ENCODE measurements at regions not wholly inside any gene's neighbourhood (a gene's known extent, or its start where the extent isn't known, plus 50 kb on each side); places are given as distances from the start of the nearest gene placed in this dataset.

DNA sequence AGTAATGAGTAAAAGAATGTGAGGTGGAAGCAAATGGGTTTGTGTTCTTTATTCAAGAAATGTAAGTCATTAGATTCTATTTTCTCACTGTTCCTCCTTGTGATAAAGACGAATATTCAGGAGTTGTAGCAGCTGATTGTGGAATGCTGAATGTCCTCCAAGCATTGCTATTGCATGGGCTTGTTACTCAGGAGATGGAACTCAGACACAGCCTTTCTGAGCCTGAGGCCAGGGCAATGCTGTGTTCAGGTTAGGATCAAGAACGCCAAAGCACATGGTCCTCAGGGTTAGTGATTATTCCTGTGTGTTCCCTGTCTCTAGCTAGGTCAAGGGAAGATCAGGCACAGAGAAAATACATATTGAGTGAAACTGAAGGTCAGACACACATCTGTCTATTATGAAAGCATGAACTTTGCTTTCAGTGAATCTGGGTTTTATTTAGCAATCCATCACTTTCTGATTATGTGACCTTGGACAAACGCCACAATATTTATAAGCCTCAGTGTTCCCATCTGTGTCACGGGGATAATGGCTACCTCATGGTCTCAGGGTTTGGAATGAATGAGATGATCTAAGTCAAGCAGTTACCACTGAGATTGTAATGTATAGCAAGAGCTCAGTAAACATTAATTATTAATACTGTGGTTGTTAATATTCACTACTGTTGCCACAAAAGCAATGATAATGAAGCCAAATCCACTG lies 426.8 kb upstream of the DYNLRB2 start:
- Histone ChIP-seq H3K9me3 (ENCODE audit: low read depth) (no peaks in the 10 kb centered on the region), H3K4me1 (ENCODE audit: low read depth) (no peaks in the 10 kb centered on the region), H3K27ac (no peak overlapping the region), H3K27me3 (peaks cover 16% of the 10 kb centered on the region), H3K4me3 (no peak overlapping the region), H3K36me3 (no peaks in the 10 kb centered on the region)
- TF ChIP-seq, protein P1, sequence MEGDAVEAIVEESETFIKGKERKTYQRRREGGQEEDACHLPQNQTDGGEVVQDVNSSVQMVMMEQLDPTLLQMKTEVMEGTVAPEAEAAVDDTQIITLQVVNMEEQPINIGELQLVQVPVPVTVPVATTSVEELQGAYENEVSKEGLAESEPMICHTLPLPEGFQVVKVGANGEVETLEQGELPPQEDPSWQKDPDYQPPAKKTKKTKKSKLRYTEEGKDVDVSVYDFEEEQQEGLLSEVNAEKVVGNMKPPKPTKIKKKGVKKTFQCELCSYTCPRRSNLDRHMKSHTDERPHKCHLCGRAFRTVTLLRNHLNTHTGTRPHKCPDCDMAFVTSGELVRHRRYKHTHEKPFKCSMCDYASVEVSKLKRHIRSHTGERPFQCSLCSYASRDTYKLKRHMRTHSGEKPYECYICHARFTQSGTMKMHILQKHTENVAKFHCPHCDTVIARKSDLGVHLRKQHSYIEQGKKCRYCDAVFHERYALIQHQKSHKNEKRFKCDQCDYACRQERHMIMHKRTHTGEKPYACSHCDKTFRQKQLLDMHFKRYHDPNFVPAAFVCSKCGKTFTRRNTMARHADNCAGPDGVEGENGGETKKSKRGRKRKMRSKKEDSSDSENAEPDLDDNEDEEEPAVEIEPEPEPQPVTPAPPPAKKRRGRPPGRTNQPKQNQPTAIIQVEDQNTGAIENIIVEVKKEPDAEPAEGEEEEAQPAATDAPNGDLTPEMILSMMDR (IDR thresholded peaks at IDR 0.05; ENCODE audit: low read depth, low read length), result no peak
- DNase-seq (ENCODE audit: low read depth in 1 of 2, low spot score in 1 of 2), result no peak

DNA sequence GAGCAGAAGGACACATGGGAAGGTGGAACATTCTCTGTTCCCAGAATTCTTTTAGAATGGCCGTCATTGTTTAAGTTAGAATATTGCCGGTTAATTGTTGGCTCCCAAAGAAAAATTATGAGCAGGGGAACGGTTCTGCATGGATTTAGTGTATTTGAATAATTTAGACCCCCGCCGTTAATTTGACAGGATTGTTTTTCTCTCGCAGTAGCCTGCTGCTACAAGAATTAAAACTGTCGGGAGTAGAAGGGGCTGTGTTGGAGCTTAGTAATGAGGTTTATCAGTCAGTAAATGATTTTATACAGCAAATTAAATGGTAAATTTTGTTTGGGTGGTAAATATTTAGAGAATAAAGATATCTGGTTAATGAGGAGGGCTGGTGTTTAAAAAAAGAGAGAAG lies 431.2 kb upstream of the DYNLRB2 start:
- Histone ChIP-seq H3K4me3 (no peak overlapping the region), H3K4me1 (ENCODE audit: low read depth) (no peaks in the 10 kb centered on the region), H3K27ac (no peak overlapping the region), H3K27me3 (peaks cover 17% of the 10 kb centered on the region), H3K36me3 (no peaks in the 10 kb centered on the region), H3K9me3 (ENCODE audit: low read depth) (no peaks in the 10 kb centered on the region)
- TF ChIP-seq, protein P1 (IDR thresholded peaks at IDR 0.05; ENCODE audit: low read depth, low read length), result no peak
- DNase-seq (ENCODE audit: low read depth in 1 of 2, low spot score in 1 of 2), result no peak

DNA sequence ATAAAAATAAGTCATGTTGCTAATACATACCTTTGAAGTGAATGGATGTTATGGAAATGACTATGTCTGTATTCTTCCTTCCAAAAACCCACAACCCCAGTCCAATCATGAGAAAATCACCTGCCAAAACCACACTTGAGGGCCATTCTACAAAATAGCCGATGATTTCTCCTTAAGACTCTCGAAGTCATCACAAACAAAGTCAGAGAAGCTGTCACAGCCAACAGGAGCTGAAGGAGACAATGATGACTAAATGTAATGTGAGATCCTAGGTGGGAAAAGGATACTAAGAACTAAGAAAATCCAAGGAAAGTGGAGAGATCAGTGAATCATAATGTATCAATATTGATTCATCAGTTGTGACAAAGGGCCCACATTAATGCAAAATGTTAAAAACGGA lies 432.9 kb upstream of the DYNLRB2 start:
- no peak for DNase-seq (ENCODE audit: low read depth in 1 of 2, low spot score in 1 of 2)
- H3K4me1 ChIP-seq (ENCODE audit: low read depth), result no peaks in the 10 kb centered on the region
- no peak overlapping the region for H3K27ac ChIP-seq
- no peak overlapping the region for H3K4me3 ChIP-seq
- peaks cover 16% of the 10 kb centered on the region for H3K27me3 ChIP-seq
- H3K9me3 ChIP-seq (ENCODE audit: low read depth), result no peaks in the 10 kb centered on the region
- H3K36me3 ChIP-seq, result no peaks in the 10 kb centered on the region
- TF ChIP-seq, protein P1 (IDR thresholded peaks at IDR 0.05; ENCODE audit: low read depth, low read length), result no peak

DNA sequence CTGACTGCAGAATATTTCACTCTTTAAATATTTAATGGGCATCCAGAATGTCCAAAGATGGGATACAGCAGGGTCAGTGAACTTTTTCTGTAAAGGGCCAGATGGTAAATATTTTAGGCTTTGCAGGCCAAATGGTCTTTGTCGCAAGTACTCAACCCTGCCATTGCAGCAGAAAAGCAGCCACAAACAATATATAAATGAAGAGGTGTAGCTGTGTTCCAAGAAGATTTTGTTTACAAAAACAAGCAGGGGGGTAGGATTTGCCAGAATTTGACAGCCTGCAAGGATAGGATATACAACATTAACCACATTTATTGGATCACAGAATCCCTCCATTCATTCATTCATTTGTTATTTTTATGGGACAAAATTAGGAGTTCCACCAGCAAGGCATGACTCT lies 435.0 kb upstream of the DYNLRB2 start:
- peaks cover 11% of the 10 kb centered on the region for H3K27me3 ChIP-seq
- H3K27ac ChIP-seq, result no peak overlapping the region
- no peaks in the 10 kb centered on the region for H3K4me1 ChIP-seq (ENCODE audit: low read depth)
- no peaks in the 10 kb centered on the region for H3K36me3 ChIP-seq
- DNase-seq (ENCODE audit: low read depth in 1 of 2, low spot score in 1 of 2), result no peak
- no peak overlapping the region for H3K4me3 ChIP-seq
- no peaks in the 10 kb centered on the region for H3K9me3 ChIP-seq (ENCODE audit: low read depth)
- TF ChIP-seq, protein P1 (IDR thresholded peaks at IDR 0.05; ENCODE audit: low read depth, low read length), result no peak

DNA sequence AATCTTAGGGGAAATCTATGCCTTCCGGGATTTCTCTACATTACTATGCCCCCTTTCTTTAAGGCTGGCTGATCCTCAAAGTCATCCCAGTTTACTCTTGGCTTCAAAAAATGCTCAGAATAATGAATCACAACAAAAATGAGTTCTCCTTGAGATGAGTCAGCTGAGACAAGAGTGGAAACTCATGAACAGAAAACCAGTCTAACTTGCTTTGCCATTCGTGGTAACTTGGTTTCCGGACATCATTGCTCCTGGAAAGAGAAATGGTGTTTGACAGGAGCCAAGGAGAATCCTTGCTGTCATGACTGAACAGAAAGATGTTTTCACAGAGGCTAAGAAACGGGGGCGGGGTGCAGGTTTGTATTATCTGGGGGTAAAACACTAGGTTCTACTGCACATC lies 435.6 kb upstream of the DYNLRB2 start:
- Histone ChIP-seq H3K27ac (no peak overlapping the region), H3K27me3 (peaks cover 11% of the 10 kb centered on the region), H3K9me3 (ENCODE audit: low read depth) (no peaks in the 10 kb centered on the region), H3K36me3 (no peaks in the 10 kb centered on the region), H3K4me3 (no peak overlapping the region), H3K4me1 (ENCODE audit: low read depth) (no peaks in the 10 kb centered on the region)
- TF ChIP-seq, protein P1 (IDR thresholded peaks at IDR 0.05; ENCODE audit: low read depth, low read length), result no peak
- DNase-seq (ENCODE audit: low read depth in 1 of 2, low spot score in 1 of 2), result no peak
